HG03175 (cell line): ENCODE measurements at regions not wholly inside any gene's neighbourhood (a gene's known extent, or its start where the extent isn't known, plus 50 kb on each side); places are given as distances from the start of the nearest gene placed in this dataset.

Experiments
- ATAC-seq: cut with Tn5 transposase; IDR thresholded peaks from one replicate; pipeline ENCODE4 v1.9.1; 2021; ENCODE audit warnings: mild to moderate bottlenecking, moderate library complexity; ENCODE audit not compliant: unreplicated experiment

- ATAC-seq = no peak
These were observed 111.3 kb upstream of the FRMD6 start for GRCh38 chr14:51540364-51540763.

DNA sequence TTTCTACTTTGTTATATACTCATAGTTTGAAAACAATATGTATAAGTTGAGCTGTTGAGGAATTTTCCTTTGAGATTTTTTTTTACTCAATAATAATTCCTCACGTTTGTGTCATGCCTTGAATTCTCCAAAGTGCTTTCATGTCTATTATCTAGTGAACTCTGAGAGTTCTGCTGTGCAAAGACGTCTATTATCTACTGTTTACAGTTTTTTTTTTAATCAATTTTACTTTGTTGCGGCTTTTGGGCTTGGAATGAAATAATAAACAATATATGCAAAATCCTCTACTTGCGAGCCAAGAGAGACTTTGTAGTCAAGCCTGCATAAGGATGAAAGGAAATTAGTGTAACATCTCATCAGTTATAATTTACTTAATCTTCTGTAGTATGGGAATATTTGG, 107.2 kb upstream of the FRMD6 start:
- ATAC-seq = no peak

DNA sequence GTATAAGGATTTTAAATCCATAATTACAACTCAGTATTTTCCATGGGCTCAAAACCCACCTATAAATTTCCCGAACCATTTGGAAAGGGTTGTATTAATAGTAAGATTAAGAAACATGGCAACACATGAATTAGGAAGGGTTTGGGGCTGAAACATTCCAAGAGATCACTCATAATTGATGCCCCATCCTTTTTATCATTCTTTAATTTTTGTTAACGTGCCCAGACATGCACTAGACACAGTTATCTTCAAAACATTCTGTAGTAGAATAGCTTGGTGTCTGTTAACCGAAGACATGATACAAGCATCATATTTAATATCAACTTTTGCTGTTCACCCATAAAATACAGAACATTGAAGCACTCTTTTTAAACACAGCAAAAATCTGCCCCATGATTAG, 106.8 kb upstream of the FRMD6 start:
- ATAC-seq = no peak

DNA sequence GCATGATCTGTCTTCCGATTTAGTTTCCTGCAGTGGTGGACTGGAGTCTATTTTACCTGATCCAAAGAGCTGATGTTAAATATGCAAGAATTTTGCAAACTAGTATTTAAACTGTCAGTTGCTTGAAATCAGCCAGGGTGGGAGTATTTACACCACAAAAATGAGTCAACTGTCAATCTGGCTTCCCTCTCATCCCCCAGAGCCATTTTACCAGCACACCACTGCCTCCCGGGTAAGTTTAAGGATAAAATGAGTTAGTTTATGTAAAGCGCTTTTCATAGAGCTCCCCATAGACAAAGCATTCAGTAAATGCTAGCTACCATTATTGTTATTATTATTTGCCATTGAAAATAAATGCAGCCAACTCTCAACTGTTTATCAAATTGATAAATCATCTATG, 106.3 kb upstream of the FRMD6 start:
- ATAC-seq = no peak

DNA sequence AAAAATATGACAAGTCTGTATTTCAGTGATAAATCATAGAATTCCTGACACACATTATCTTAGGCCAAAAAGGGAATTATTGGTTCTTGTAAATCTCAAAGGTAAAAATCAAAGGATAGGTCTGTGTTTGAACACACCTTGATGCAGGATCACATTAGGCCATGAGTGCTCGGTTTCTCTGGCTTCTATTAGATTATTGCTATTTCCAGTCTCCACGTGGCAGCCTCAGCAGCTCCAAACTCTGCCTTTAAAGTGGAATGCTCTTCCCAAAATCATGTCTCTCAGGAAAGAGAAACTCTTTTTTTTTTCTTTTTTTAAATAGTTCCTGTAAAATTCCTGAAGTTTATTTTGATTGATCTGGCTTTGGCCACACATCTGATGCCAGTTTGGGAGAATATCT, 105.6 kb upstream of the FRMD6 start:
- ATAC-seq = no peak

DNA sequence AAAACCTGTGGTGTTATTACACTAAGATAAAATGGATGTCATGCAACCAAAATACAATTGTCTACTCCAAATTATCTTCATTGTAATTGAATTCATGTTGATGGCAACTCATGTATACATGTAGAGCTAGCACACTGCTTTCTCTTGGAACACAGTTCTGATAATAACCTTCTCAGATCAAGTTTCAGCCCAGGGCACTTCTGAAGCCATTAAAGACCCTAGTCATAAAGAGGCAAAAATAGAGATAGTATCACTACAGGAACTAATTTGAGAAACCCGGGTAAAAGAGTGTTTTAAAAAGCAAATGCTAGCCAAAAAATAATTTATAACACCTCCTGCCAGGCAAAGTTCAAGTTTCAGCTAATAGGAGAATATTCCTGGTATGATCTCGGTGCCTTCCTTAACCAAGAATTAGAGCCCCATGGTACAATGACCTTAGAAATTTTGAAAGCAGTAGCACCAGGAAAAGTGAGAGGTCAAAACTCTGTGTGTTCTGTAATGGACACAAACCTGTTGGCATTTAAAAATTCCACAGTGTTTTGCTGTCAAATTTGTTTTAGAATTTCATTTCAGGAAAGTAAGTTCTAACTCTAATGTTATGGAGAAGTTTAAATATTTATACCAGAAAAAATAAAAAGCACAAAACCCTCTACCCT, 105.0 kb upstream of the FRMD6 start:
- ATAC-seq = no peak

GRCh38 chr14:51547260-51547659, 104.5 kb upstream of the FRMD6 start:
- no peak for ATAC-seq

DNA sequence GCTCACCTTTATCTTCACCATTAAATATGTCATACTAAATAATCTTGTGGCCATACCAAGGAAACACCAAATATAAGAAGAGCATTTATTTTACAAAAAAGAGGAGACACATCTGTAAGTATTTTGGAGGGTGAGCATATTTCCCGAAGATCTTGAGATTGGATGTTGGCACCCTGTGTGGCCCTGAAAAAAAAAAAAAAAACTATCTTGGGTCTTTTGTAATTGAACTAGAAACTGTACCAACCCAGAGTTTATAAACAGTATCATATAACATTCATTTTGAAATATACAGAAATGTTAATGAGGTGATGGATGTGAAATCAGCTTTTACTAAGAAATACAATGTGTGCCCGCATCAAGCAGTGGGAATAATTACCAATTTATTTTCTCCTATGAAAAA, 104.0 kb upstream of the FRMD6 start:
- no peak for ATAC-seq

- no peak for ATAC-seq
These were observed 103.5 kb upstream of the FRMD6 start for GRCh38 chr14:51548187-51548586.

- no peak for ATAC-seq
These were observed 101.1 kb upstream of the FRMD6 start for GRCh38 chr14:51550636-51551035.

GRCh38 chr14:51552275-51552674, 99.4 kb upstream of the FRMD6 start:
- no peak for ATAC-seq

DNA sequence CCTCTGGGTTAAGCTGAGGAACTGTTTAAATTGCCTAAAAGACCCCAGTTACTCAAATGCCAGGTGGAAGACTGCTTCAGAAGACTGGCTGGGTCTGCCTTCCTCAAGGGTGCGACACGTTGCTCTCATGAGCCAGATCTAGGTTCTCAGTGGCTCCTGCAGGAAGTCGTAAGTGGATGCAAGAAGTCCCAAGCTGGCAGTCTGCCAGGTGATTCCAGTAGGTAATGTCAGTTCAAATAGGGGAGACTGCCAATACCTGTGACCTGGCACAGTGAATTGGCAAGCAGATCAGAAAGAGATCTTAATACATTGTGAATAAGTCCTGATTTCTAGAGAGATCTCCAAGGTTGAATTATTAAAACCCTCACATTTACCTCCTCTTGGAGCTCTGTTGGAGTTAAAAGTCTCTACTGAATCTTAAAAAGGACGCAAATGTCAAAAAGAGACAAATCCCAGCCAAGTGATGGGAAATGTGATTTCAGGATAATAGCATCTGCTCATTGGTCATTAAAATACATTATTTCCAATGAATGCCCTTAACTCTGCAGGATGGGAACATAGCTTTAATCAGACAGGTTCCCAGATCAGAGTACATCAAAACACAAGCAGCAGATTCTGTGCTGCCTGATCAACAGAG, 98.8 kb upstream of the FRMD6 start:
- no peak for ATAC-seq

- no peak for ATAC-seq
These were observed 97.3 kb upstream of the FRMD6 start for GRCh38 chr14:51554339-51554920.

DNA sequence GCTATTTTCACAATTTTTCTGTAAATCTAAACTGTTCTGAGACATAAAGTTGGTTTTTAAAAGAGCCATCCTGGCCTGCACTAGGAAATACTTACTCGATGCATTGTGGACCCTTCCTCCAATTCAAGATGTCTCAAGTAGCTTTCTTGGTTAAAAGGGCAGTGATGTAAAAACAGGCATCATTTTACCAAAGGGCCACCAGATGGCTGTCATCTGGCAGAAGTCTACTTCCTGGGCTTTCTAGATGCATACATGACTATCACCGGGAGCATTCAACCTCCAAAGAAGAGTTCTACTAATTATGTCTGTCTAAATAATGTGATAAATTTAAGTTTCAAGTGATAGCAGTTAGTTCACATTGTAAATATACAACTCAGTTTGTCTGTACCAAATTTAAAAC, 96.8 kb upstream of the FRMD6 start:
- no peak for ATAC-seq

GRCh38 chr14:51561141-51561540, 90.6 kb upstream of the FRMD6 start:
- no peak for ATAC-seq

- no peak for ATAC-seq
These were observed 88.9 kb upstream of the FRMD6 start for GRCh38 chr14:51562816-51563215.

- no peak for ATAC-seq
These were observed 88.2 kb upstream of the FRMD6 start for GRCh38 chr14:51563560-51563959.

- ATAC-seq = no peak
These were observed 87.2 kb upstream of the FRMD6 start for GRCh38 chr14:51564460-51564859.

GRCh38 chr14:51564986-51565604, 86.6 kb upstream of the FRMD6 start:
- no peak for ATAC-seq

- peak; percentile 49 for ATAC-seq
These were observed 84.7 kb upstream of the FRMD6 start for GRCh38 chr14:51566831-51567582.

DNA sequence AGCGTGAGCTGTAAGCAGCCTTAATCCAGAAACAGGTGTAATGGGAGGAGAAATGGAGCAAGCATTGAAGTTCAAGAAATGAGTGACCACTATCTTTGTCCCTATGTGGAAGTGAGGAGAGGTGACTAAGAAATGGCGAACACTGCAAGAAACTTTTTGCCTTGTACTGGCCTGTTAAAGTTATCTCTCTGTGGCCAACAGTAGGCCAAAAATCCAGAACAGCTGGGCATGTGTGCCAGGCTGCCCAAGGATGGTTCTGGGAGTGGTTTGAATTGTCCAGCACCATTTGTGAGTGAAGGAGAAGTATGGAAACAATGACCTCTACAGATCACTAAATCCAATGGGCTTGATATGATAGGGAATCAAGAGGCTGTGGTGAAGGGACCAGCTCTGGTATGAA, 83.3 kb upstream of the FRMD6 start:
- no peak for ATAC-seq
